ENCODE measurements at regions not wholly inside any gene's neighbourhood (a gene's known extent, or its start where the extent isn't known, plus 50 kb on each side); places are given as distances from the start of the nearest gene placed in this dataset.

DNA sequence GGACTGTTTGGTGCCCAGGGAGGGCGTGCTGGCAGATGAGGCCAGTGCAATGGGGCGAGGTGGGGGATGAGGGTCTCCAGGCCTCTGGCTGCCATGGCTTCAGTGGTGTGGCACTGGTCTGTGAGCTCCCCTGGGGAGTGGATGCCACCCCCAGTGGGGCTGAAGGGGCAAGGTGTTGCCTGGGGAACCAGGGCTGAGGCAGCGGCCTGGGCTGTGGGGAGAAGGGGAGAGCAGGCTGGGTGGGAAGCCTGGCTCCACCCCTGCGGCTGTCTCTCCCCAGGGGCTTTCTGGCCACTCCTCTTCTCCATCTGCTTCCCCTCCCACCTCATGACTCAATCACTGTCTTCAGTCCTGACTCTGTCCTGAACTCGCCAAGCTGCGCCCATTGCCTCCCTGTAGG, 88.4 kb upstream of the TLE3 start:
- TF ChIP-seq, protein P1, sequence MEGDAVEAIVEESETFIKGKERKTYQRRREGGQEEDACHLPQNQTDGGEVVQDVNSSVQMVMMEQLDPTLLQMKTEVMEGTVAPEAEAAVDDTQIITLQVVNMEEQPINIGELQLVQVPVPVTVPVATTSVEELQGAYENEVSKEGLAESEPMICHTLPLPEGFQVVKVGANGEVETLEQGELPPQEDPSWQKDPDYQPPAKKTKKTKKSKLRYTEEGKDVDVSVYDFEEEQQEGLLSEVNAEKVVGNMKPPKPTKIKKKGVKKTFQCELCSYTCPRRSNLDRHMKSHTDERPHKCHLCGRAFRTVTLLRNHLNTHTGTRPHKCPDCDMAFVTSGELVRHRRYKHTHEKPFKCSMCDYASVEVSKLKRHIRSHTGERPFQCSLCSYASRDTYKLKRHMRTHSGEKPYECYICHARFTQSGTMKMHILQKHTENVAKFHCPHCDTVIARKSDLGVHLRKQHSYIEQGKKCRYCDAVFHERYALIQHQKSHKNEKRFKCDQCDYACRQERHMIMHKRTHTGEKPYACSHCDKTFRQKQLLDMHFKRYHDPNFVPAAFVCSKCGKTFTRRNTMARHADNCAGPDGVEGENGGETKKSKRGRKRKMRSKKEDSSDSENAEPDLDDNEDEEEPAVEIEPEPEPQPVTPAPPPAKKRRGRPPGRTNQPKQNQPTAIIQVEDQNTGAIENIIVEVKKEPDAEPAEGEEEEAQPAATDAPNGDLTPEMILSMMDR (conservative IDR thresholded peaks at IDR 0.05; ENCODE audit: low read depth, low read length) = no peak
- TF ChIP-seq EZH2 (IDR thresholded peaks at IDR 0.05; ENCODE audit: borderline replicate concordance, low read depth, low read length, poor library complexity, severe bottlenecking) = no peak

Measured in A673 (cell line).